ENCODE measurements at regions not wholly inside any gene's neighbourhood (a gene's known extent, or its start where the extent isn't known, plus 50 kb on each side); places are given as distances from the start of the nearest gene placed in this dataset.

DNA sequence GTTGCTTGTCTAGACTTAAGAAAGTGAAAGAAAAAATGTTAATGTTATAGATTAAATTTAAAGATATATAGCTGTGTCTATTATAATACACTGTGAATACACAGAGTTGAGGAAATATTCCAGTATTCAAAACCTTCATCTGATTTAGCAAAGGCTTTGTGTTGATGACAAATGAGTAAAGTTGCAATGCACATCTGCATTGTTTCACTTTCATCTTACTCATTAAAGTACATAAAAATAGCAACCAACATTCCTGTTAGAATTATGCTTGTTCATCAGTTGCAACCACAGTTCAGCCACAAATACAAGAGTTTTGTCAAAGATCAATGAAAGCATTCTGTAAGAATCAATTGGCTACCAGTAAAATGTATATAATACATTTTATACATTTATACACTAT lies 346.4 kb upstream of the SLC7A11 start:
- Histone ChIP-seq H3K79me2 (ENCODE audit: control insufficient read depth, insufficient read depth, low read length) (no peaks in the 10 kb centered on the region), H3K4me1 (ENCODE audit: control insufficient read depth, extremely low read depth, insufficient read depth, low read length) (no peaks in the 10 kb centered on the region), H2AFZ (ENCODE audit: low read depth, low read length) (no peak overlapping the region), H4K20me1 (replicated peaks; ENCODE audit: control insufficient read depth, extremely low read depth, insufficient read depth, low read length) (no peaks in the 10 kb centered on the region), H3K27me3 (ENCODE audit: control insufficient read depth in 2 of 2, insufficient read depth in 2 of 2, low read length in 2 of 2) (peaks cover 0 to 9% of the 10 kb centered on the region in 2 experiments), H3K9ac (replicated peaks; ENCODE audit: extremely low read depth, insufficient read depth, low read length) (no peak overlapping the region), H3K9me1 (replicated peaks; ENCODE audit: control insufficient read depth, extremely low read depth, insufficient read depth, low read length) (no peaks in the 10 kb centered on the region), H3K4me2 (ENCODE audit: insufficient read depth, low read length) (no peak overlapping the region), H3K9me3 (replicated peaks; ENCODE audit: control insufficient read depth, insufficient read depth, low read length) (no peaks in the 10 kb centered on the region), H3K36me3 (ENCODE audit: control insufficient read depth in 2 of 2, extremely low read depth in 1 of 2, insufficient read depth in 2 of 2, low read length in 2 of 2) (no peaks in the 10 kb centered on the region), H3K27ac (ENCODE audit: insufficient read depth, low read depth, low read length) (no peak overlapping the region), H3K4me3 (replicated peaks in 1 of 3; ENCODE audit: insufficient read depth in 1 of 3, low read depth in 1 of 3, low read length in 3 of 3) (no peak overlapping the region)
- DNase-seq (ENCODE audit: low read depth, low spot score) (no peak), FAIRE-seq (no peak)
- dilution Hi-C loops (cut with MboI; ENCODE audit: extremely low pct_ligation_motif_present, low sequenced_read_pairs) (no loop called here), intact Hi-C loops (cut with micrococcal nuclease) (no loop called here)
- TF ChIP-seq JUN (IDR thresholded peaks at IDR 0.05; ENCODE audit: borderline replicate concordance, insufficient read depth, insufficient read length, low read depth), result no peak
- CTCF ChIA-PET, result no interaction called here
- no TSS peak for BruUV-seq (replicated peaks)
- POLR2A ChIA-PET, result no interaction called here

DNA sequence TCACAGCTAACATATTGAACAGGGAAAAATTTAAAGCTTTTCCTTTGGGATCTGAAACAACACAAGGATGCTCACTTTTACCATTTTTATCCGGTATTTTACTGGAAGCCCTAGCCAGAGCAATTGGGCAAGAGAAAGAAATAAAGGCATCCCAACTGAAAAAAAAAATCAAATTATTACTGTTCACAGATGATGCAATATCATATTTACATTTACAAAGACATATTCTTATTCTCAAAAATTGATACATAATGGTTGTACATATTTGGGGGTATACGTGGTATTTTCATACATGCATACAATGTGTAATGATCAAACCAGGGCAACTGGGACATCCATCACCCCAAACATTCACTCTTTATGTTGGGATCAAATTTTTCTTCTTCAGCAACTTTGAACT lies 337.0 kb upstream of the SLC7A11 start:
- H2AFZ ChIP-seq (ENCODE audit: low read depth, low read length), result no peak overlapping the region
- FAIRE-seq (no peak), DNase-seq (ENCODE audit: low read depth, low spot score) (no peak)
- no peak overlapping the region for H3K4me3 ChIP-seq (replicated peaks in 1 of 3; ENCODE audit: insufficient read depth in 1 of 3, low read depth in 1 of 3, low read length in 3 of 3)
- TF ChIP-seq, protein P1, sequence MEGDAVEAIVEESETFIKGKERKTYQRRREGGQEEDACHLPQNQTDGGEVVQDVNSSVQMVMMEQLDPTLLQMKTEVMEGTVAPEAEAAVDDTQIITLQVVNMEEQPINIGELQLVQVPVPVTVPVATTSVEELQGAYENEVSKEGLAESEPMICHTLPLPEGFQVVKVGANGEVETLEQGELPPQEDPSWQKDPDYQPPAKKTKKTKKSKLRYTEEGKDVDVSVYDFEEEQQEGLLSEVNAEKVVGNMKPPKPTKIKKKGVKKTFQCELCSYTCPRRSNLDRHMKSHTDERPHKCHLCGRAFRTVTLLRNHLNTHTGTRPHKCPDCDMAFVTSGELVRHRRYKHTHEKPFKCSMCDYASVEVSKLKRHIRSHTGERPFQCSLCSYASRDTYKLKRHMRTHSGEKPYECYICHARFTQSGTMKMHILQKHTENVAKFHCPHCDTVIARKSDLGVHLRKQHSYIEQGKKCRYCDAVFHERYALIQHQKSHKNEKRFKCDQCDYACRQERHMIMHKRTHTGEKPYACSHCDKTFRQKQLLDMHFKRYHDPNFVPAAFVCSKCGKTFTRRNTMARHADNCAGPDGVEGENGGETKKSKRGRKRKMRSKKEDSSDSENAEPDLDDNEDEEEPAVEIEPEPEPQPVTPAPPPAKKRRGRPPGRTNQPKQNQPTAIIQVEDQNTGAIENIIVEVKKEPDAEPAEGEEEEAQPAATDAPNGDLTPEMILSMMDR (IDR thresholded peaks at IDR 0.05; ENCODE audit: extremely low read depth in 1 of 2, insufficient read depth in 1 of 2, low read depth in 1 of 2, low read length in 2 of 2), result no peak
- TF ChIP-seq, protein P2, sequence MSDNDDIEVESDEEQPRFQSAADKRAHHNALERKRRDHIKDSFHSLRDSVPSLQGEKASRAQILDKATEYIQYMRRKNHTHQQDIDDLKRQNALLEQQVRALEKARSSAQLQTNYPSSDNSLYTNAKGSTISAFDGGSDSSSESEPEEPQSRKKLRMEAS (IDR thresholded peaks at IDR 0.05; ENCODE audit: insufficient read depth, insufficient read length), result no peak
- TF ChIP-seq GATA2 (IDR thresholded peaks at IDR 0.05; ENCODE audit: insufficient read depth, insufficient read length, low read depth, low read length), result no peak
- no peak overlapping the region for H3K27ac ChIP-seq (ENCODE audit: insufficient read depth, low read depth, low read length)
- no peak overlapping the region for H3K4me2 ChIP-seq (ENCODE audit: insufficient read depth, low read length)
- H3K36me3 ChIP-seq (ENCODE audit: control insufficient read depth in 2 of 2, extremely low read depth in 1 of 2, insufficient read depth in 2 of 2, low read length in 2 of 2), result no peaks in the 10 kb centered on the region
- H3K79me2 ChIP-seq (ENCODE audit: control insufficient read depth, insufficient read depth, low read length), result no peaks in the 10 kb centered on the region
- no TSS peak for BruUV-seq (replicated peaks)
- H4K20me1 ChIP-seq (replicated peaks; ENCODE audit: control insufficient read depth, extremely low read depth, insufficient read depth, low read length), result no peaks in the 10 kb centered on the region
- dilution Hi-C loops (cut with MboI; ENCODE audit: extremely low pct_ligation_motif_present, low sequenced_read_pairs), result no loop called here
- no peaks in the 10 kb centered on the region for H3K4me1 ChIP-seq (ENCODE audit: control insufficient read depth, extremely low read depth, insufficient read depth, low read length)
- peaks cover 3 to 9% of the 10 kb centered on the region in 2 experiments for H3K27me3 ChIP-seq (ENCODE audit: control insufficient read depth in 2 of 2, insufficient read depth in 2 of 2, low read length in 2 of 2)
- H3K9ac ChIP-seq (replicated peaks; ENCODE audit: extremely low read depth, insufficient read depth, low read length), result no peak overlapping the region
- ChIA-PET POLR2A (no interaction called here), CTCF (interaction anchor here (1.4 to 3.9 kb wide), 4 partner anchors 17 to 360 kb away, joined by 6 to 40 read pairs (median 12); no protein-coding TSS in a partner anchor)
- intact Hi-C loops (cut with micrococcal nuclease), result loop anchor here (5.0 kb wide), 2 partner anchors 397 to 847 kb away; no protein-coding TSS in a partner anchor
- no peaks in the 10 kb centered on the region for H3K9me1 ChIP-seq (replicated peaks; ENCODE audit: control insufficient read depth, extremely low read depth, insufficient read depth, low read length)
- no peaks in the 10 kb centered on the region for H3K9me3 ChIP-seq (replicated peaks; ENCODE audit: control insufficient read depth, insufficient read depth, low read length)
